NB4 (cell line): ENCODE measurements at regions not wholly inside any gene's neighbourhood (a gene's known extent, or its start where the extent isn't known, plus 50 kb on each side); places are given as distances from the start of the nearest gene placed in this dataset.

Source experiments
- DNase-seq: peaks from one replicate; pipeline ENCODE4 v3.0.0; 2010; ENCODE audit warnings: low read depth
- H3K4me3 ChIP-seq: one replicate; pipeline ENCODE4 v1.5.1; 2011; ENCODE audit warnings: mild to moderate bottlenecking, low read depth, low read length, moderate library complexity
- MYC ChIP-seq: IDR thresholded peaks from 2 replicates; pipeline ENCODE4 v1.6.1; 2011; ENCODE audit warnings: low read depth, low read length
- POLR2A ChIP-seq: IDR thresholded peaks from 2 replicates; pipeline ENCODE4 v1.6.1; 2011; ENCODE audit warnings: mild to moderate bottlenecking; ENCODE audit not compliant: insufficient read length; ENCODE audit errors: extremely low read depth
- TF ChIP-seq, protein P1 (sequence below): IDR thresholded peaks from 2 replicates; pipeline ENCODE4 v1.6.1; 2011; ENCODE audit warnings: low read depth, low read length
- TF ChIP-seq, protein P2 (sequence below): IDR thresholded peaks from one replicate; pipeline ENCODE4 v1.5.1; 2012; ENCODE audit warnings: low read depth, low read length

DNA sequence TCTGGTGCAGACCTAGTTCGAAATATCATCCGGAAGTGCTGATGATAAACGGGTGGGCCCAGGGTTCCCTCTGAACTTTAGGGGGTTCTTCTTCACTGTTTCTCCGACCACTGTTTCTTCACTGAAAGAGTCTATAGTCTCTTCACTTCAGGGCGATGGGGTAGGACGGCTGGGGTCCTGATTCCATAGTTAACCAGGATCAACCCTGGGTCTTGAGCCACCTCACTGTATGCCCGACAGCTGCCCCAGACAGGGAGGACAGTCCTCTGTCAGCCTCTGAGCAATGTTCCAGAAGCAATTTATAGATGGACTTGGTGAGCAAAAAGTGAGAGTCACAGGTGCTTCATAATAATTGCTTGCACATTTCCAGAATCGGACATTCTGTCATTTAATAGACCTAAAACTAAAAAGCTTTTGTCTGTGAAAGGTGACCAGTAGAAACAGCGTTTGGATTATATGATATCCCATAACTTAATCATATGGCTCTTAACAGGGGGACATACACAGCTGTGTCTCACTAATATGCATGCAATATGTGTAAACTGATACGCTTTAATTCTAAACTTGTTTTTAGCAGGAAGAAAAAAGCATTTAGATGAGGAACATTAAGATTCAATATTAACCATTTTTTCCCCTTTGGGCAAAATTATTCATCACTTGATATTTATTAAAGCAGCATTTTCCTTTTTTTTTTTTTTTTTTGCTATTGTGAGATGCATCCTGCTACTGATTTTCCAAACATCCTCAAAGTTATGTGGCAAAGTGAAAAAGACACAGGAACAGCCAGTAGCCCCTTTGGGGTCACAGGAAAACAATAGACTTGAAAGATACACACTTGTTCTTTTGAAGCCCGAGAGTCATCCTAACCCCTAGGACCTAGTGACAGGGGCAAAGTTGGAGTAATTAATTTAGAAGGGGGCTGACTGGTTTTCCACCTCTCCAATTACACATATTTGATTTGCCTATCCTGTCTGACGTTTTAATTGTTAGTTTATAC, 277.0 kb downstream of the ZNF536 start:
- no peak overlapping the region for H3K4me3 ChIP-seq
- no peak for DNase-seq
- TF ChIP-seq, protein P1, sequence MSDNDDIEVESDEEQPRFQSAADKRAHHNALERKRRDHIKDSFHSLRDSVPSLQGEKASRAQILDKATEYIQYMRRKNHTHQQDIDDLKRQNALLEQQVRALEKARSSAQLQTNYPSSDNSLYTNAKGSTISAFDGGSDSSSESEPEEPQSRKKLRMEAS: no peak
- TF ChIP-seq MYC: no peak
- no peak for TF ChIP-seq POLR2A
- TF ChIP-seq, protein P2, sequence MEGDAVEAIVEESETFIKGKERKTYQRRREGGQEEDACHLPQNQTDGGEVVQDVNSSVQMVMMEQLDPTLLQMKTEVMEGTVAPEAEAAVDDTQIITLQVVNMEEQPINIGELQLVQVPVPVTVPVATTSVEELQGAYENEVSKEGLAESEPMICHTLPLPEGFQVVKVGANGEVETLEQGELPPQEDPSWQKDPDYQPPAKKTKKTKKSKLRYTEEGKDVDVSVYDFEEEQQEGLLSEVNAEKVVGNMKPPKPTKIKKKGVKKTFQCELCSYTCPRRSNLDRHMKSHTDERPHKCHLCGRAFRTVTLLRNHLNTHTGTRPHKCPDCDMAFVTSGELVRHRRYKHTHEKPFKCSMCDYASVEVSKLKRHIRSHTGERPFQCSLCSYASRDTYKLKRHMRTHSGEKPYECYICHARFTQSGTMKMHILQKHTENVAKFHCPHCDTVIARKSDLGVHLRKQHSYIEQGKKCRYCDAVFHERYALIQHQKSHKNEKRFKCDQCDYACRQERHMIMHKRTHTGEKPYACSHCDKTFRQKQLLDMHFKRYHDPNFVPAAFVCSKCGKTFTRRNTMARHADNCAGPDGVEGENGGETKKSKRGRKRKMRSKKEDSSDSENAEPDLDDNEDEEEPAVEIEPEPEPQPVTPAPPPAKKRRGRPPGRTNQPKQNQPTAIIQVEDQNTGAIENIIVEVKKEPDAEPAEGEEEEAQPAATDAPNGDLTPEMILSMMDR: no peak

DNA sequence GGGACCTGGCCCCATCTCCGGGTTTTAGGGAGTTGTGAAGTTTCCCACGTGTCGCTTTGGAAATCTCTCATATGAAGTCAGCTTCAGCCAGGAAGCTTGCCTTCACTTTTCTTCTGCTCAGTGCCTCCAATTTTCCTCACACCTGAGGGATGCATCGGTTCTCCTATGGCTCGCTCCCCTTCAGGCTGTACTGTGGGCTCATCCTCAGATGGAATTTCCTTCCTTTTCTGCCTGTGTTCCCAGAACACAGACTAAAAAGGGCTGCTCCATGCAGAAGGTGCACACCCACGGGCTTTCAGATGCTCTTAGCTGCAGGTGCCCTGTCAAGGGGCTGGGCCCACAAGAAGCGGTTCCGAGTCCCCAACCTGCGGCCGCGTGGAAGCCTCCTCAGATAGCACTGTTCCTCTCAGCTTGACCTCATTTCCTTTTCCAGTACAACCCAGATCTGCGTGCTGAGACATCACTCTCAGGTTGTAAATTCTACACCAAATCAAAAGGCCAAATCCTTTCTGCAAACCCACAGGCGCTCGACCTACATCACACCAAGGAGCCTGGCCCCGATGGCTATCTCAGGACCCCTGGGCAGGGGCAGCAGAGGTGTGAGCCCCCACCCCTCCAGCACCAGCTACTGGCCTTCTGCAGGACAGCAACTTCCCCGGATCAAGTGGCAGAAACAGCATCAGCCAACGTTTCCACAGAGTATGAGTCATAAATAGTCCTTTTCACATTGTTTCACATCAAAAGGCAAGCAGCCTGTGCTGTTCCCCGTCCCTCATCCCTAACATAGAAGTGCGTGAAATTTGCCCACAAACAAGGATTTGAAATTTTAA, 275.9 kb downstream of the ZNF536 start:
- TF ChIP-seq, protein P1: no peak
- no peak for TF ChIP-seq POLR2A
- TF ChIP-seq, protein P2: no peak
- no peak for TF ChIP-seq MYC
- DNase-seq: no peak
- no peak overlapping the region for H3K4me3 ChIP-seq

DNA sequence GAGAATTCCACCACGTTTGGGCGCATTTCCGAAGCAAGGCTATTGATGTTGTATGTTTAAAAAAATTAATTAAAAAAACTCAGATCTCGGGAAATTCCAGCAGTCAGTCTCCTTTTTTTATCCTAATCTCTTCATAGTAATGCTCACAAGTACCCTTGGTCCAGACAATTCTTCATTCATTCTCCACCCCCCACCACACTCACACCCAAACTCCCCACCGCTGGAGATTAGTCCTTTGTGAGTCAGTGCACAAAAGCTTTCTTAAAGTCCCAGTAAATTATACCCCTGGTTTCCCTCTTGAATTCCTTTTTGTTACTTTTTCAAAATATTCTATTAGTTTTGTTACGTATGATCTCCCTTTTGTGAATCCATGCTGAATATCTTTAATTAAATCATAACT, 274.6 kb downstream of the ZNF536 start:
- TF ChIP-seq, protein P1: no peak
- TF ChIP-seq POLR2A (no peak), MYC (no peak)
- TF ChIP-seq, protein P2: no peak
- no peak for DNase-seq
- no peak overlapping the region for H3K4me3 ChIP-seq

DNA sequence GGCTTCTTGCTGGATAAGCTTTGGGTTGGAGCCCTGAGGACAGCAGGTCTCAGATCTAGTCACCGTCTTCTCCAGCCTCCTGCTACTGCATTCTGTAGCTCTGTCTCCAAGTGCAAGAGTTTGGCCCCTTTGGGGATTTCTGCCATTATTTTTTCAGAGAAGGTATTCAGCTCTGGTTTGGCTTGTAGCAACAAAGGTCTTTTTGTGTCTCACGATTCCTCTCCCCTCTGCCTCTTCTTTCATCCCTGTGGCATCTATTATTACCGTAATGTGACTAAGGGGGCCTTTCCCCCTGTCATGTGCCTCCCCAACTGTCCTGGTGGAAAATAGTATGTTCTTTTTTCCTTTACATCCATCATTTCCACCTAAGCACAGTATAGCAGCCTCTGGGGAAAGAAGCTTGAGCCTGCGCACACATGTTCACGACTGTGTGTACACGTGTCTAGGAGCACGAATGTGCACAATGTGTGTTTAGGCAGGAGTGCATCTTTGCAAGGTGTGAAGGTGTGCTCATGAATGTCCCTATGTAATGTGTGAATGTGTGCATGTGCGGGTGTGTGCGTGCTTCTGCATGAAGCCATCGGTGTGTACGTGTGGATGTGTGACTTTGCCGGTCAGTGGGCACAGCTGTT, 273.9 kb downstream of the ZNF536 start:
- DNase-seq: no peak
- H3K4me3 ChIP-seq: no peak overlapping the region
- TF ChIP-seq POLR2A (no peak), MYC (no peak)
- TF ChIP-seq, protein P2: no peak
- TF ChIP-seq, protein P1: no peak

DNA sequence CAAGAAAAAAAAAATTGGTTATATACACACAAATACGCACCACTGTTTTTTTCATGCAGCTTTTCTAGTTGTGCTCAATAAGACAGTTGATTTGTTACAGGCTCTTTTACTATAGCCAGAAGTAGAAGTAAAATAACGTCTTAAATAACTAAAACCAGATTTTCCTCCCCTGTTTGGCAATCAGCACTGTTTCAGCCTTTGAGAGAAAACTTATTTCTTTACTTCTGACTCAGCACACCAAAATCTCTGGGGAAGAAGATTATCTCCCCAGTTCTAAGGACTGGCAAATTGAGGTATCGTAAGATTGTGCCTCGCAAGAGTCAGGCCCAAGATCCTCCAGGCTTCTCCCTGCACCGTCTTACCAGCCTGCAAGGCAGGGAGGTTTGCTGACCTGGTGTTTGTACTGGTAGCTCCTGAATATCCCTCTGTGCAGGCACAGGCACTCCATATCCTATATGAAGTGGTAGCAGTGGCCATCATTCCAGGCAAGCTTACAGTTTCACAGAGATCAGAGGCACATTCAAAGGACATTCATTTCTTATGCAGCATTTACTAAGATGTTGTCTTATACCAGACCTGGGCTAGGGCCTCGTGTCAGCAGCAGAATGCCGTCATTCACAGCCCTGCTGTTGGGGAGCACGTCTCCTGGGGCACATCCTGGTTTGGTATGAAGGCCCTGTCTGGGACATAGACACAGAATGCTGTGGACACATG, 268.2 kb downstream of the ZNF536 start:
- no peak for TF ChIP-seq POLR2A
- TF ChIP-seq, protein P1: no peak
- TF ChIP-seq MYC: no peak
- TF ChIP-seq, protein P2: no peak
- no peak overlapping the region for H3K4me3 ChIP-seq
- DNase-seq: no peak
